ENCODE measurements at regions not wholly inside any gene's neighbourhood (a gene's known extent, or its start where the extent isn't known, plus 50 kb on each side); places are given as distances from the start of the nearest gene placed in this dataset.

DNA sequence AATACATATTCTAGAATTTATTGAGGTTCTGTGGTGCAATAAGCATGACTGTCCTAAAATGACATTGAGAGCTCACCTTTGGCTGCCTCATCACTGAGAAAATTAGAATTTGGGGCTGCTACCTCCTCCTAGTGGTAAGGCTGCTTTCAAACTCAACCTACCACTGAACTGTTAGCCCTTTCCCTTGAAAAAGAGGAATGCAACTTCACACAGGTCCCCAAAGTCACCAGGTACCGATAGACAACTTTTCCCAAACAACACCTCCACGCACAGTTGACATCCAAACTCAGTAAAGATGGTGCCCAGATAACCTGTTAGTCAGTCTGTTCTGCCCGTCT lies 75.9 kb upstream of the SCIN start:
- TF ChIP-seq EZH2 (IDR thresholded peaks at IDR 0.05) (no peak), FOXP2 (optimal IDR thresholded peaks at IDR 0.05; ENCODE audit: control extremely low read depth, extremely low read length, insufficient read depth) (no peak), POLR2AphosphoS5 (IDR thresholded peaks at IDR 0.05; ENCODE audit: borderline replicate concordance, low read depth, low read length) (no peak)
